Neural cell (in vitro differentiated cells): ENCODE measurements at regions not wholly inside any gene's neighbourhood (a gene's known extent, or its start where the extent isn't known, plus 50 kb on each side); places are given as distances from the start of the nearest gene placed in this dataset.

Experiments
- H2AFZ ChIP-seq: fragments of 200-600, 300-800 bp; sonication (generic), shearing (Covaris generic); 2 replicates; pipeline ENCODE4 v1.6.0; 2014; ENCODE audit warnings: low read depth, mild to moderate bottlenecking, antibody characterized with exemption, low read length, moderate library complexity
- H3F3A ChIP-seq: fragments of 200-600 bp; shearing (Covaris generic); 2 replicates; pipeline ENCODE4 v1.6.1; 2016; ENCODE audit warnings: mild to moderate bottlenecking, moderate library complexity, mixed read lengths, antibody characterized with exemption, low read length; ENCODE audit not compliant: insufficient read depth, poor library complexity, severe bottlenecking
- H3K27ac ChIP-seq: fragments of 200-600, 300-800 bp; sonication (generic), shearing (Covaris generic); 2 replicates; pipeline ENCODE4 v1.5.1; 2014; ENCODE audit warnings: mild to moderate bottlenecking, low read length, moderate library complexity
- H3K27me3 ChIP-seq: fragments of 300-800, 200-600 bp; sonication (generic), shearing (Covaris generic); 2 replicates; pipeline ENCODE4 v1.6.0; 2014; ENCODE audit warnings: mild to moderate bottlenecking, low read depth, low read length, moderate library complexity; ENCODE audit not compliant: insufficient read depth
- H3K36me3 ChIP-seq: fragments of 300-800, 200-600 bp; sonication (generic), shearing (Covaris generic); 2 replicates; pipeline ENCODE4 v1.5.1; 2014; ENCODE audit warnings: mild to moderate bottlenecking, antibody characterized with exemption, low read length, moderate library complexity; ENCODE audit not compliant: insufficient read depth
- H3K4me2 ChIP-seq: fragments of 300-800, 200-600 bp; sonication (generic), shearing (Covaris generic); 2 replicates; pipeline ENCODE4 v1.6.0; 2014; ENCODE audit warnings: mild to moderate bottlenecking, low read length
- H3K4me3 ChIP-seq: fragments of 300-800, 200-600 bp; sonication (generic), shearing (Covaris generic); 2 replicates; pipeline ENCODE4 v1.5.1; 2014; ENCODE audit warnings: mild to moderate bottlenecking, low read length, moderate library complexity
- H3K79me2 ChIP-seq: fragments of 200-600 bp; shearing (Covaris generic); replicated peaks from 2 replicates; pipeline ENCODE4 v1.6.0; 2014; ENCODE audit warnings: mild to moderate bottlenecking, low read length, moderate library complexity; ENCODE audit not compliant: insufficient read depth
- H3K9ac ChIP-seq: fragments of 300-800, 200-600 bp; sonication (generic), shearing (Covaris generic); 2 replicates; pipeline ENCODE4 v1.6.1; 2016; ENCODE audit warnings: mild to moderate bottlenecking, low read length, mixed read lengths
- H3K9me2 ChIP-seq: fragments of 200-600 bp; shearing (Covaris generic); 2 replicates; pipeline ENCODE4 v1.6.1; 2016; ENCODE audit warnings: mild to moderate bottlenecking, low read length, mixed read lengths; ENCODE audit not compliant: insufficient read depth
- H3K9me3 ChIP-seq: fragments of 200-600, 300-800 bp; sonication (generic), shearing (Covaris generic); 2 replicates; pipeline ENCODE4 v1.6.1; 2016; ENCODE audit warnings: mild to moderate bottlenecking, mixed run types, low read length, moderate library complexity, mixed read lengths
- H4K20me1 ChIP-seq: fragments of 200-600 bp; shearing (Covaris generic); 2 replicates; pipeline ENCODE4 v1.6.1; 2016; ENCODE audit warnings: mild to moderate bottlenecking, mixed run types; ENCODE audit not compliant: insufficient read depth
- EP300 ChIP-seq: fragments of 450-650 bp; conservative IDR thresholded peaks from 2 replicates; pipeline ENCODE4 v1.6.1; 2014; ENCODE audit warnings: antibody characterized with exemption, mild to moderate bottlenecking, moderate library complexity; ENCODE audit not compliant: poor library complexity, severe bottlenecking
- EZH2 ChIP-seq: fragments of 200-600, 300-800 bp; shearing (Covaris generic), sonication (generic); IDR thresholded peaks from 2 replicates; pipeline ENCODE4 v1.6.1; 2014; ENCODE audit warnings: antibody characterized with exemption, low read length, borderline replicate concordance, mild to moderate bottlenecking; ENCODE audit not compliant: insufficient read depth, poor library complexity, severe bottlenecking
- MXI1 ChIP-seq: fragments of 450-650 bp; conservative IDR thresholded peaks from 2 replicates; pipeline ENCODE4 v1.6.1; 2014; ENCODE audit warnings: antibody characterized with exemption, mild to moderate bottlenecking; ENCODE audit not compliant: poor library complexity, severe bottlenecking
- POLR2AphosphoS5 ChIP-seq: IDR thresholded peaks from 2 replicates; pipeline ENCODE4 v1.6.1; 2012
- RAD21 ChIP-seq: fragments of 450-650 bp; conservative IDR thresholded peaks from 2 replicates; pipeline ENCODE4 v1.6.1; 2014; ENCODE audit warnings: antibody characterized with exemption, mild to moderate bottlenecking, moderate library complexity
- SMC3 ChIP-seq: fragments of 450-650 bp; conservative IDR thresholded peaks from 2 replicates; pipeline ENCODE4 v1.6.1; 2014; ENCODE audit warnings: antibody characterized with exemption, mild to moderate bottlenecking, moderate library complexity; ENCODE audit not compliant: poor library complexity
- TAF1 ChIP-seq: IDR thresholded peaks from 2 replicates; pipeline ENCODE4 v1.6.1; 2012; ENCODE audit warnings: low read depth
- TF ChIP-seq, protein P1 (sequence below): IDR thresholded peaks from 2 replicates; pipeline ENCODE4 v1.6.1; 2012; ENCODE audit warnings: borderline replicate concordance
- TF ChIP-seq, protein P2 (sequence below): fragments of 450-650 bp; IDR thresholded peaks from 2 replicates; pipeline ENCODE4 v1.5.1; 2014; ENCODE audit warnings: antibody characterized with exemption, mild to moderate bottlenecking, moderate library complexity; ENCODE audit not compliant: poor library complexity, severe bottlenecking

DNA sequence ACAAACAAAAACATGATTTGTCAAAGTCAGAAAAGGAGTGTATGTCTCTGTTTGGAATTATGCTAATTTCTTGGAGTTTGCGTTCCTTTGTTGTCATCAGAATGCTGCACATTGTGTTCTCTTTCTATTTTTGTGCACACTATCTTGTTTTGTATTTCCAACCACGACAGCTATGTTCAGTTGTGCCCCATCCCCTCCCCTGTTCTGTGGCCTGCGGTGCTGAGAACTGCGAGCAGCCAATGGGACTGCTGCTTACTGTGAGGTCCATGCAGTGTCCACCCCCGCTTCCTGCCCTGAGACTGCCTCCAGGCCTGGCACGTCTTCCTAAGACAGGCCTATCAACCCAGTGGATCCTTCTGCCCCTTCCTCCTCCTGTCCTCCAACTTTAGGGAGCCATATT is 76.8 kb downstream of the PALM2AKAP2 start:
- Histone ChIP-seq H3K9me3 (no peaks in the 10 kb centered on the region), H3K4me3 (no peak overlapping the region), H3K79me2 (no peaks in the 10 kb centered on the region), H3K36me3 (no peaks in the 10 kb centered on the region), H3K27me3 (no peaks in the 10 kb centered on the region), H3K27ac (no peak overlapping the region), H4K20me1 (no peaks in the 10 kb centered on the region), H2AFZ (no peak overlapping the region), H3K9ac (no peak overlapping the region), H3K9me2 (no peaks in the 10 kb centered on the region), H3F3A (no peaks in the 10 kb centered on the region), H3K4me2 (no peak overlapping the region)
- TF ChIP-seq TAF1 (no peak), POLR2AphosphoS5 (no peak), EZH2 (no peak), SMC3 (no peak), RAD21 (no peak), EP300 (no peak)
- TF ChIP-seq, protein P1, sequence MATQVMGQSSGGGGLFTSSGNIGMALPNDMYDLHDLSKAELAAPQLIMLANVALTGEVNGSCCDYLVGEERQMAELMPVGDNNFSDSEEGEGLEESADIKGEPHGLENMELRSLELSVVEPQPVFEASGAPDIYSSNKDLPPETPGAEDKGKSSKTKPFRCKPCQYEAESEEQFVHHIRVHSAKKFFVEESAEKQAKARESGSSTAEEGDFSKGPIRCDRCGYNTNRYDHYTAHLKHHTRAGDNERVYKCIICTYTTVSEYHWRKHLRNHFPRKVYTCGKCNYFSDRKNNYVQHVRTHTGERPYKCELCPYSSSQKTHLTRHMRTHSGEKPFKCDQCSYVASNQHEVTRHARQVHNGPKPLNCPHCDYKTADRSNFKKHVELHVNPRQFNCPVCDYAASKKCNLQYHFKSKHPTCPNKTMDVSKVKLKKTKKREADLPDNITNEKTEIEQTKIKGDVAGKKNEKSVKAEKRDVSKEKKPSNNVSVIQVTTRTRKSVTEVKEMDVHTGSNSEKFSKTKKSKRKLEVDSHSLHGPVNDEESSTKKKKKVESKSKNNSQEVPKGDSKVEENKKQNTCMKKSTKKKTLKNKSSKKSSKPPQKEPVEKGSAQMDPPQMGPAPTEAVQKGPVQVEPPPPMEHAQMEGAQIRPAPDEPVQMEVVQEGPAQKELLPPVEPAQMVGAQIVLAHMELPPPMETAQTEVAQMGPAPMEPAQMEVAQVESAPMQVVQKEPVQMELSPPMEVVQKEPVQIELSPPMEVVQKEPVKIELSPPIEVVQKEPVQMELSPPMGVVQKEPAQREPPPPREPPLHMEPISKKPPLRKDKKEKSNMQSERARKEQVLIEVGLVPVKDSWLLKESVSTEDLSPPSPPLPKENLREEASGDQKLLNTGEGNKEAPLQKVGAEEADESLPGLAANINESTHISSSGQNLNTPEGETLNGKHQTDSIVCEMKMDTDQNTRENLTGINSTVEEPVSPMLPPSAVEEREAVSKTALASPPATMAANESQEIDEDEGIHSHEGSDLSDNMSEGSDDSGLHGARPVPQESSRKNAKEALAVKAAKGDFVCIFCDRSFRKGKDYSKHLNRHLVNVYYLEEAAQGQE = no peak
- TF ChIP-seq, protein P2, sequence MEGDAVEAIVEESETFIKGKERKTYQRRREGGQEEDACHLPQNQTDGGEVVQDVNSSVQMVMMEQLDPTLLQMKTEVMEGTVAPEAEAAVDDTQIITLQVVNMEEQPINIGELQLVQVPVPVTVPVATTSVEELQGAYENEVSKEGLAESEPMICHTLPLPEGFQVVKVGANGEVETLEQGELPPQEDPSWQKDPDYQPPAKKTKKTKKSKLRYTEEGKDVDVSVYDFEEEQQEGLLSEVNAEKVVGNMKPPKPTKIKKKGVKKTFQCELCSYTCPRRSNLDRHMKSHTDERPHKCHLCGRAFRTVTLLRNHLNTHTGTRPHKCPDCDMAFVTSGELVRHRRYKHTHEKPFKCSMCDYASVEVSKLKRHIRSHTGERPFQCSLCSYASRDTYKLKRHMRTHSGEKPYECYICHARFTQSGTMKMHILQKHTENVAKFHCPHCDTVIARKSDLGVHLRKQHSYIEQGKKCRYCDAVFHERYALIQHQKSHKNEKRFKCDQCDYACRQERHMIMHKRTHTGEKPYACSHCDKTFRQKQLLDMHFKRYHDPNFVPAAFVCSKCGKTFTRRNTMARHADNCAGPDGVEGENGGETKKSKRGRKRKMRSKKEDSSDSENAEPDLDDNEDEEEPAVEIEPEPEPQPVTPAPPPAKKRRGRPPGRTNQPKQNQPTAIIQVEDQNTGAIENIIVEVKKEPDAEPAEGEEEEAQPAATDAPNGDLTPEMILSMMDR = no peak

DNA sequence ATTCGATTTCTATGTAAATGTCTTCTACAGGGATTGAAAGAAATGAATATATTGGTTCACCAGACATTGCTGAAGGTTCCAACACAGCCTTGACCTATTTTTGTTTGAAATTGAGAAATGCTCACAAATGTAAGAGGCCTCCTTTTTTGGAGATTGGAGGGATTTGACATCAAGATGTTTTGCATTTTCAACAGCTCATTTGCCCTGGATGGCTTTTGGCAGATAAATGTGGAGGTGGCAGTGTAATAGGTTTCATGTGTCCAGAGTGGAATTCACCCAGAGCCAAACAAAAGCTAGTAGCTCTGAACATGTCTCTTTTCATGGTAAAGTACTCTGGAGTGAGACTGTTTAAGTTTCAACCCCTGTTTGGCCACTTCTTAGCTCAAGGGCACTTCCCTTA is 77.3 kb downstream of the PALM2AKAP2 start:
- Histone ChIP-seq H3K4me2 (no peak overlapping the region), H2AFZ (no peak overlapping the region), H3F3A (no peaks in the 10 kb centered on the region), H3K36me3 (no peaks in the 10 kb centered on the region), H3K9me3 (no peaks in the 10 kb centered on the region), H3K4me3 (no peak overlapping the region), H3K9ac (no peak overlapping the region), H3K27me3 (no peaks in the 10 kb centered on the region), H3K9me2 (no peaks in the 10 kb centered on the region), H3K27ac (no peak overlapping the region), H3K79me2 (no peaks in the 10 kb centered on the region), H4K20me1 (no peaks in the 10 kb centered on the region)
- TF ChIP-seq RAD21 (no peak), EZH2 (no peak), POLR2AphosphoS5 (no peak), MXI1 (no peak), TAF1 (no peak), EP300 (no peak)
- TF ChIP-seq, protein P1 = no peak
